IMR-90 (cell line): ENCODE measurements at regions not wholly inside any gene's neighbourhood (a gene's known extent, or its start where the extent isn't known, plus 50 kb on each side); places are given as distances from the start of the nearest gene placed in this dataset.

Experiments
- ATAC-seq: fragments of 200-7000 bp; cut with Tn5 transposase; 2 replicates; pipeline ENCODE4 v1.9.1; 2020; ENCODE audit warnings: low read depth, mild to moderate bottlenecking, moderate library complexity
- BruUV-seq: library from RNA; stranded (reverse); fragments of 400-500 nt; replicated peaks from 2 replicates; lab custom pipeline; 2021; lab: Mats Ljungman, UMichigan
- CTCF ChIA-PET: fragments of 300-600 bp; formaldehyde crosslinking; extraction: SDS; loops from one replicate; lab custom pipeline; 2021; ENCODE audit warnings: antibody characterized with exemption; lab: Yijun Ruan, JAX
- POLR2A ChIA-PET: fragments of 300-600 bp; sonication (Branson Sonifier 250); formaldehyde crosslinking; loops from one replicate; lab custom pipeline; 2022; ENCODE audit warnings: antibody characterized with exemption; ENCODE audit not compliant: unreplicated experiment; lab: Charles Lee
- DNase-seq: peaks from one replicate; pipeline ENCODE4 v3.0.0; 2013
- H2AFZ ChIP-seq: replicated peaks from 2 replicates; pipeline ENCODE3; 2013; ENCODE audit warnings: low read length, mild to moderate bottlenecking; ENCODE audit not compliant: poor library complexity
- H2AK5ac ChIP-seq: 2 replicates; pipeline ENCODE4 v1.6.1; 2013; ENCODE audit warnings: low read depth, low read length, inconsistent platforms
- H2AK9ac ChIP-seq: replicated peaks from 2 replicates; pipeline ENCODE3; 2013; ENCODE audit warnings: mild to moderate bottlenecking, low read depth, low read length, moderate library complexity; ENCODE audit not compliant: poor library complexity
- H2BK120ac ChIP-seq: 2 replicates; pipeline ENCODE4 v1.6.1; 2013; ENCODE audit warnings: low read depth, low read length, inconsistent platforms
- H2BK15ac ChIP-seq: 3 replicates; pipeline ENCODE4 v1.6.1; 2013; ENCODE audit warnings: low read depth, low read length, inconsistent platforms
- H2BK20ac ChIP-seq: 2 replicates; pipeline ENCODE4 v1.6.1; 2013; ENCODE audit warnings: low read depth, mild to moderate bottlenecking, inconsistent platforms, low read length, moderate library complexity
- H2BK5ac ChIP-seq: 2 replicates; pipeline ENCODE4 v1.6.1; 2013; ENCODE audit warnings: mild to moderate bottlenecking, low read depth, low read length, inconsistent platforms; ENCODE audit not compliant: poor library complexity, severe bottlenecking
- H3K14ac ChIP-seq: replicated peaks from 2 replicates; pipeline ENCODE4 v1.6.1; 2013; ENCODE audit warnings: low read depth, low read length, inconsistent platforms
- H3K18ac ChIP-seq: 2 replicates; pipeline ENCODE4 v1.6.1; 2013; ENCODE audit warnings: low read depth, low read length, control low read depth
- H3K23ac ChIP-seq: 2 replicates; pipeline ENCODE4 v1.6.1; 2013; ENCODE audit warnings: low read depth, low read length, inconsistent platforms
- H3K27ac ChIP-seq: 2 replicates; pipeline ENCODE4 v1.5.1; 2013; ENCODE audit warnings: mild to moderate bottlenecking, control low read depth, low read length; ENCODE audit not compliant: insufficient read depth
- H3K27me3 ChIP-seq: 2 replicates; pipeline ENCODE4 v1.6.1; 2013; ENCODE audit warnings: low read length; ENCODE audit not compliant: control insufficient read depth, insufficient read depth
- H3K36me3 ChIP-seq: 2 replicates; pipeline ENCODE4 v1.6.1; 2013; ENCODE audit warnings: low read length, mixed read lengths; ENCODE audit not compliant: control insufficient read depth, insufficient read depth
- H3K4ac ChIP-seq: 2 replicates; pipeline ENCODE4 v1.6.1; 2013; ENCODE audit warnings: low read depth, low read length, inconsistent platforms
- H3K4me1 ChIP-seq: 2 replicates; pipeline ENCODE4 v1.6.1; 2013; ENCODE audit warnings: low read length, mixed read lengths; ENCODE audit not compliant: control insufficient read depth, insufficient read depth
- H3K4me2 ChIP-seq: 2 replicates; pipeline ENCODE4 v1.6.1; 2013; ENCODE audit warnings: low read depth, mild to moderate bottlenecking, control low read depth, low read length, moderate library complexity
- H3K4me3 ChIP-seq: 2 replicates; pipeline ENCODE4 v1.5.1; 2013; ENCODE audit warnings: low read depth, mild to moderate bottlenecking, control low read depth, low read length, moderate library complexity; ENCODE audit not compliant: insufficient read depth
- H3K56ac ChIP-seq: 2 replicates; pipeline ENCODE4 v1.6.1; 2013; ENCODE audit warnings: low read length, inconsistent platforms; ENCODE audit not compliant: insufficient read depth; ENCODE audit errors: extremely low read depth
- H3K79me1 ChIP-seq, 2 experiments: 2 replicates each; pipeline ENCODE4 v1.6.1; 2013; ENCODE audit warnings: low read length in 2 of 2, inconsistent platforms in 1 of 2, low read depth in 1 of 2
- H3K9ac ChIP-seq: 2 replicates; pipeline ENCODE4 v1.6.1; 2013; ENCODE audit warnings: low read depth, low read length, control low read depth
- H3K9me1 ChIP-seq: 2 replicates; pipeline ENCODE4 v1.6.1; 2013; ENCODE audit warnings: low read length, inconsistent platforms; ENCODE audit not compliant: insufficient read depth
- H3K9me3 ChIP-seq: 2 replicates; pipeline ENCODE4 v1.6.1; 2013; ENCODE audit warnings: low read length; ENCODE audit not compliant: control insufficient read depth, insufficient read depth
- H4K20me1 ChIP-seq: 2 replicates; pipeline ENCODE4 v1.6.1; 2013; ENCODE audit warnings: low read length, inconsistent platforms; ENCODE audit not compliant: insufficient read depth
- H4K5ac ChIP-seq: 2 replicates; pipeline ENCODE4 v1.6.1; 2013; ENCODE audit warnings: mild to moderate bottlenecking, low read depth, low read length, control low read depth
- H4K8ac ChIP-seq, 2 experiments: 2 replicates each; pipeline ENCODE4 v1.6.1; 2013; ENCODE audit warnings: low read depth in 2 of 2, low read length in 2 of 2, control low read depth in 1 of 2, inconsistent platforms in 1 of 2
- H4K91ac ChIP-seq: 2 replicates; pipeline ENCODE4 v1.6.1; 2013; ENCODE audit warnings: low read depth, low read length, inconsistent platforms; ENCODE audit not compliant: insufficient read depth
- BHLHE40 ChIP-seq: fragments of 150-350 bp; IDR thresholded peaks from 2 replicates; pipeline ENCODE4 v1.6.1; 2016; ENCODE audit warnings: mild to moderate bottlenecking, low read depth, low read length
- USF2 ChIP-seq: fragments of 150-350 bp; IDR thresholded peaks from 2 replicates; pipeline ENCODE4 v1.6.1; 2017; ENCODE audit warnings: mild to moderate bottlenecking, antibody characterized with exemption, low read length, low read depth
- WGBS, 2 experiments: methylation state at CpG; one replicate each; pipeline versions ENCODE4 v1.1.5 to v1.1.7; 2013; ENCODE audit warnings: missing lambda C conversion rate in 2 of 2; ENCODE audit not compliant: insufficient read length in 1 of 2; ENCODE audit errors: extremely low coverage in 2 of 2; 5-methylcytosine and 5-hydroxymethylcytosine counted together
- dilution Hi-C: fragments of 300-500 bp; cut with HindIII; formaldehyde crosslinking; loops from one replicate; pipeline ENCODE4 v1.14.3; 2018; ENCODE audit warnings: low sequenced_read_pairs; ENCODE audit not compliant: unreplicated experiment
- in situ Hi-C: fragments of 300-500 bp; cut with MboI; formaldehyde crosslinking; loops from 3 replicates; pipeline ENCODE4 v1.14.3; 2019; ENCODE audit warnings: low sequenced_read_pairs, inconsistent platforms, mixed read lengths
- intact Hi-C: fragments of 100-400 bp; cut with micrococcal nuclease; formaldehyde crosslinking; loops from 2 replicates; pipeline ENCODE4 v1.10.0; 2022

- no peak overlapping the region for H4K8ac ChIP-seq
- dilution Hi-C loops (no loop called here), in situ Hi-C loops (no loop called here), intact Hi-C loops (loop anchor here (2.0 kb wide), 1 partner anchor 61 kb away; no protein-coding TSS in a partner anchor)
- no peak overlapping the region for H2BK20ac ChIP-seq
- H2AK5ac ChIP-seq: no peak overlapping the region
- BruUV-seq: no TSS peak
- no peak overlapping the region for H4K5ac ChIP-seq
- H3K9me3 ChIP-seq: no peaks in the 10 kb centered on the region
- WGBS, 2 experiments: no CpG with 5 or more reads among the region's 1 CpG
- TF ChIP-seq BHLHE40 (no peak), USF2 (peak; percentile 72)
- no peak overlapping the region for H3K23ac ChIP-seq
- H3K9ac ChIP-seq: no peak overlapping the region
- H4K91ac ChIP-seq: no peak overlapping the region
- no peak overlapping the region for H3K56ac ChIP-seq
- ATAC-seq (no peak), DNase-seq (no peak)
- no peak overlapping the region for H2BK120ac ChIP-seq
- no peak overlapping the region for H2AK9ac ChIP-seq
- no peak overlapping the region for H2BK15ac ChIP-seq
- no peak overlapping the region for H3K18ac ChIP-seq
- H2AFZ ChIP-seq: no peak overlapping the region
- peaks cover 7% of the 10 kb centered on the region for H3K4me1 ChIP-seq
- H4K20me1 ChIP-seq: peaks cover 3% of the 10 kb centered on the region; the same call in 1 of the 2 replicates
- H3K4ac ChIP-seq: no peak overlapping the region
- H3K27me3 ChIP-seq: peaks cover 2% of the 10 kb centered on the region; the same call in 1 of the 2 replicates
- no peak overlapping the region for H3K27ac ChIP-seq
- H2BK5ac ChIP-seq: no peak overlapping the region
- no peak overlapping the region for H3K4me3 ChIP-seq
- CTCF ChIA-PET: no interaction called here
- H3K79me1 ChIP-seq: no peaks in the 10 kb centered on the region
- POLR2A ChIA-PET: no interaction called here
- H3K14ac ChIP-seq: no peak overlapping the region
- no peaks in the 10 kb centered on the region for H3K36me3 ChIP-seq
- H3K9me1 ChIP-seq: peaks cover 6% of the 10 kb centered on the region
- no peak overlapping the region for H3K4me2 ChIP-seq
Observed at GRCh38 chr17:27385626-27386025, 70.6 kb upstream of the KSR1 start.
